Neural cell (in vitro differentiated cells): ENCODE measurements at regions not wholly inside any gene's neighbourhood (a gene's known extent, or its start where the extent isn't known, plus 50 kb on each side); places are given as distances from the start of the nearest gene placed in this dataset.

ENCODE experiments used
- H2AFZ ChIP-seq: fragments of 200-600, 300-800 bp; sonication (generic), shearing (Covaris generic); 2 replicates; pipeline ENCODE4 v1.6.0; 2014; ENCODE audit warnings: low read depth, mild to moderate bottlenecking, antibody characterized with exemption, low read length, moderate library complexity
- H3F3A ChIP-seq: fragments of 200-600 bp; shearing (Covaris generic); 2 replicates; pipeline ENCODE4 v1.6.1; 2016; ENCODE audit warnings: mild to moderate bottlenecking, moderate library complexity, mixed read lengths, antibody characterized with exemption, low read length; ENCODE audit not compliant: insufficient read depth, poor library complexity, severe bottlenecking
- H3K27ac ChIP-seq: fragments of 200-600, 300-800 bp; sonication (generic), shearing (Covaris generic); 2 replicates; pipeline ENCODE4 v1.5.1; 2014; ENCODE audit warnings: mild to moderate bottlenecking, low read length, moderate library complexity
- H3K27me3 ChIP-seq: fragments of 300-800, 200-600 bp; sonication (generic), shearing (Covaris generic); 2 replicates; pipeline ENCODE4 v1.6.0; 2014; ENCODE audit warnings: mild to moderate bottlenecking, low read depth, low read length, moderate library complexity; ENCODE audit not compliant: insufficient read depth
- H3K36me3 ChIP-seq: fragments of 300-800, 200-600 bp; sonication (generic), shearing (Covaris generic); 2 replicates; pipeline ENCODE4 v1.5.1; 2014; ENCODE audit warnings: mild to moderate bottlenecking, antibody characterized with exemption, low read length, moderate library complexity; ENCODE audit not compliant: insufficient read depth
- H3K4me2 ChIP-seq: fragments of 300-800, 200-600 bp; sonication (generic), shearing (Covaris generic); 2 replicates; pipeline ENCODE4 v1.6.0; 2014; ENCODE audit warnings: mild to moderate bottlenecking, low read length
- H3K4me3 ChIP-seq: fragments of 300-800, 200-600 bp; sonication (generic), shearing (Covaris generic); 2 replicates; pipeline ENCODE4 v1.5.1; 2014; ENCODE audit warnings: mild to moderate bottlenecking, low read length, moderate library complexity
- H3K79me2 ChIP-seq: fragments of 200-600 bp; shearing (Covaris generic); replicated peaks from 2 replicates; pipeline ENCODE4 v1.6.0; 2014; ENCODE audit warnings: mild to moderate bottlenecking, low read length, moderate library complexity; ENCODE audit not compliant: insufficient read depth
- H3K9ac ChIP-seq: fragments of 300-800, 200-600 bp; sonication (generic), shearing (Covaris generic); 2 replicates; pipeline ENCODE4 v1.6.1; 2016; ENCODE audit warnings: mild to moderate bottlenecking, low read length, mixed read lengths
- H3K9me2 ChIP-seq: fragments of 200-600 bp; shearing (Covaris generic); 2 replicates; pipeline ENCODE4 v1.6.1; 2016; ENCODE audit warnings: mild to moderate bottlenecking, low read length, mixed read lengths; ENCODE audit not compliant: insufficient read depth
- H3K9me3 ChIP-seq: fragments of 200-600, 300-800 bp; sonication (generic), shearing (Covaris generic); 2 replicates; pipeline ENCODE4 v1.6.1; 2016; ENCODE audit warnings: mild to moderate bottlenecking, mixed run types, low read length, moderate library complexity, mixed read lengths
- H4K20me1 ChIP-seq: fragments of 200-600 bp; shearing (Covaris generic); 2 replicates; pipeline ENCODE4 v1.6.1; 2016; ENCODE audit warnings: mild to moderate bottlenecking, mixed run types; ENCODE audit not compliant: insufficient read depth
- CTCF ChIP-seq: fragments of 450-650 bp; IDR thresholded peaks from 2 replicates; pipeline ENCODE4 v1.5.1; 2014; ENCODE audit warnings: antibody characterized with exemption, mild to moderate bottlenecking, moderate library complexity; ENCODE audit not compliant: poor library complexity, severe bottlenecking
- EP300 ChIP-seq: fragments of 450-650 bp; conservative IDR thresholded peaks from 2 replicates; pipeline ENCODE4 v1.6.1; 2014; ENCODE audit warnings: antibody characterized with exemption, mild to moderate bottlenecking, moderate library complexity; ENCODE audit not compliant: poor library complexity, severe bottlenecking
- EZH2 ChIP-seq: fragments of 200-600, 300-800 bp; shearing (Covaris generic), sonication (generic); IDR thresholded peaks from 2 replicates; pipeline ENCODE4 v1.6.1; 2014; ENCODE audit warnings: antibody characterized with exemption, low read length, borderline replicate concordance, mild to moderate bottlenecking; ENCODE audit not compliant: insufficient read depth, poor library complexity, severe bottlenecking
- MXI1 ChIP-seq: fragments of 450-650 bp; conservative IDR thresholded peaks from 2 replicates; pipeline ENCODE4 v1.6.1; 2014; ENCODE audit warnings: antibody characterized with exemption, mild to moderate bottlenecking; ENCODE audit not compliant: poor library complexity, severe bottlenecking
- POLR2AphosphoS5 ChIP-seq: IDR thresholded peaks from 2 replicates; pipeline ENCODE4 v1.6.1; 2012
- RAD21 ChIP-seq: fragments of 450-650 bp; conservative IDR thresholded peaks from 2 replicates; pipeline ENCODE4 v1.6.1; 2014; ENCODE audit warnings: antibody characterized with exemption, mild to moderate bottlenecking, moderate library complexity
- REST ChIP-seq: IDR thresholded peaks from 2 replicates; pipeline ENCODE4 v1.6.1; 2012; ENCODE audit warnings: borderline replicate concordance
- SMC3 ChIP-seq: fragments of 450-650 bp; conservative IDR thresholded peaks from 2 replicates; pipeline ENCODE4 v1.6.1; 2014; ENCODE audit warnings: antibody characterized with exemption, mild to moderate bottlenecking, moderate library complexity; ENCODE audit not compliant: poor library complexity
- TAF1 ChIP-seq: IDR thresholded peaks from 2 replicates; pipeline ENCODE4 v1.6.1; 2012; ENCODE audit warnings: low read depth

- H3K9me3 ChIP-seq = no peaks in the 10 kb centered on the region
- no peaks in the 10 kb centered on the region for H3K79me2 ChIP-seq
- H3K9me2 ChIP-seq = no peaks in the 10 kb centered on the region
- no peaks in the 10 kb centered on the region for H4K20me1 ChIP-seq
- H3K9ac ChIP-seq = no peak overlapping the region
- no peaks in the 10 kb centered on the region for H3K36me3 ChIP-seq
- H3K27me3 ChIP-seq = no peaks in the 10 kb centered on the region
- H3K4me2 ChIP-seq = no peak overlapping the region
- no peaks in the 10 kb centered on the region for H3F3A ChIP-seq
- no peak overlapping the region for H3K27ac ChIP-seq
- H3K4me3 ChIP-seq = no peak overlapping the region
- TF ChIP-seq SMC3 = no peak
- TF ChIP-seq TAF1 = no peak
- no peak for TF ChIP-seq MXI1
- TF ChIP-seq EP300 = no peak
- TF ChIP-seq REST = no peak
- no peak for TF ChIP-seq RAD21
- no peak for TF ChIP-seq CTCF
- TF ChIP-seq POLR2AphosphoS5 = no peak
- TF ChIP-seq EZH2 = no peak
- no peak overlapping the region for H2AFZ ChIP-seq
Measured at GRCh38 chr3:191768421-191768820, 307.5 kb downstream of the PYDC2 start.

GRCh38 chr3:191770541-191770940, 309.6 kb downstream of the PYDC2 start:
- Histone ChIP-seq H3K4me2 (no peak overlapping the region), H3K36me3 (no peaks in the 10 kb centered on the region), H3K9me2 (no peaks in the 10 kb centered on the region), H3K9me3 (no peaks in the 10 kb centered on the region), H3F3A (no peaks in the 10 kb centered on the region), H2AFZ (no peak overlapping the region), H3K79me2 (no peaks in the 10 kb centered on the region), H3K4me3 (no peak overlapping the region), H4K20me1 (no peaks in the 10 kb centered on the region), H3K9ac (no peak overlapping the region), H3K27me3 (no peaks in the 10 kb centered on the region), H3K27ac (no peak overlapping the region)
- no peak for TF ChIP-seq REST
- TF ChIP-seq CTCF = no peak
- TF ChIP-seq POLR2AphosphoS5 = no peak
- TF ChIP-seq SMC3 = no peak
- no peak for TF ChIP-seq MXI1
- no peak for TF ChIP-seq EZH2
